GM18511 (cell line): ENCODE measurements at regions not wholly inside any gene's neighbourhood (a gene's known extent, or its start where the extent isn't known, plus 50 kb on each side); places are given as distances from the start of the nearest gene placed in this dataset.
"Not testable (repeated sequence)": the region's sequence is repeated elsewhere in the genome, so short reads cannot be mapped to it uniquely, and the experiment has no call there.

Experiments used
- ATAC-seq: cut with Tn5 transposase; IDR thresholded peaks from one replicate; pipeline ENCODE4 v1.9.1; 2021; ENCODE audit warnings: mild to moderate bottlenecking, moderate library complexity; ENCODE audit not compliant: unreplicated experiment

GRCh38 chr4:137960371-137961050 lies 281.6 kb downstream of the SLC7A11 start:
- no peak for ATAC-seq

DNA sequence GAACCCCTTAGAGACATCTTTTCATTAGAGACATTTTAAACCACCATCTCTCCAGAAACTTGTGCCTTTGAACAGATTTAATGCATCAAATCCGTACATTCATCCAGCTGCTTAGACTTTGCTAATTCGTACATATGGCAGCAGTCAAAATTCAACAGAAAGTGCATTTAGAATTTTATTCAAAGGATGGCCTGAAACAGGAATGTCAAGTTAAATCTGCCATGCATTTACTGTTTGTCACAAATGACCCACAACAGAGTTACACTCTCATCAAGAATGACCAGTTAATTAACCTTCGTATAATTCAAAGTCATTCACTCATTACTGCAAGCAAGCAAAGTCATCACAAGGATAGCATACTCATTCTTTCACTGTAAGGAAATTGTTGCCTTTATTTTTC lies 284.3 kb downstream of the SLC7A11 start:
- no peak for ATAC-seq

DNA sequence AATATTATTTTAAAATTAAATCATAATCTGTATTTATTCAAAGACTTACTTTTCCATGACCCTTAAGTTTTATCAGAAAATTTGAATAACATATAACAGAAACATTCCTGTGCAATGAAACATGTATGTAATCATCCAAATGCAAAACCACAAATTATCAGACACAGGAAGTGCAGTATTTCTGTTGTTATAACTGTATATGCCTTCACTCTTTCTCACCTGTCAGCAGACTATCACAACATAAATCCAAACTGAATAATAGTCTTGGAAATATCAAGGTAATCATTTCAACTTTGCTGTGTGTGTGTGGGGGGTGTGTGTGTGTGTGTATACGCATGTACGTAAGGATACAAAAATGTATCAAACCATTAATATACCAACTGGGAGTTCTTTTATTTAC lies 285.9 kb downstream of the SLC7A11 start:
- no peak for ATAC-seq

DNA sequence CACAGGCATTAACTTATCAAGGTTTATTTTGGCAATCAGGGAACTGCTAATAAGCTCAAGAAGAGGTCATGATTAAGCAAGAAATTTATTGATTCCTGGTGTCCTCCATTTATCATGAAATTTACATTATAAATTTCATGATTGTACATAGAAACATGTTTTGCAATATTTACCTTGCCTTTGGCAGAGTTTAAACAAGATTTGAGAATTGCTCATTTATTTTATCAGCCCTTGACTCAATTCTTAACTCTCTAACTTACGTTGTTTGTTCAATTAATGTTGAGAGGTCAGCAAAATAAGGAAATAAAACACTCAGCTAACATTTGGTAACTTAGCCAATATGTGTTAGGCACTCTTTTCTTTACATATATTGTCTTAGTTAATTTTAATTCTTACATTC lies 286.6 kb downstream of the SLC7A11 start:
- ATAC-seq = no peak

DNA sequence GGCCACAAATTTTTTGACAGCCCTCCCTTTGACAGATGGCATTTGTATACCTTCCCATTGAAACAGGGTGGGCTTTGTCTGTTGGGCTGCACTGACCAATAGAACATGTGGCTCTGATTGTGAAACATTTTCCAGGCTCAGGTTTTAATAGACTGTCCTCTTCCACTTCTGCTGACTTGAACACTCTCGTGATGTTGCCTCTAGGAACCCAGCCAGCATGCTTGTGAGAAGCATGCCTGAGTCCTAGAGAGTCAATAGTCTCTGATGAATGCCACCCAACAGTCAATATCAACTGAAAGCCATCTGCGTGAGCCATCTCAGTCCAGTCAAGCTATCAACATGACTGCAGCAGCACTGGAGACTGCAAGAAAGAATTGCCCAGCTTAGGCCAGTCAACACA lies 290.0 kb downstream of the SLC7A11 start:
- no peak for ATAC-seq

GRCh38 chr4:137950286-137950685 lies 291.9 kb downstream of the SLC7A11 start:
- ATAC-seq = no peak

- ATAC-seq = no peak
Measured at GRCh38 chr4:137949746-137950145, 292.4 kb downstream of the SLC7A11 start.

- no peak for ATAC-seq
Measured at GRCh38 chr4:137946453-137947174, 295.5 kb downstream of the SLC7A11 start.

GRCh38 chr4:137942815-137943214 lies 299.3 kb downstream of the SLC7A11 start:
- ATAC-seq = not testable (repeated sequence)

GRCh38 chr4:137942015-137942515 lies 300.1 kb downstream of the SLC7A11 start:
- ATAC-seq = not testable (repeated sequence)

- ATAC-seq = no peak
Measured at GRCh38 chr4:137934911-137935310, 307.2 kb downstream of the SLC7A11 start.

GRCh38 chr4:137934046-137934445 lies 308.1 kb downstream of the SLC7A11 start:
- no peak for ATAC-seq

DNA sequence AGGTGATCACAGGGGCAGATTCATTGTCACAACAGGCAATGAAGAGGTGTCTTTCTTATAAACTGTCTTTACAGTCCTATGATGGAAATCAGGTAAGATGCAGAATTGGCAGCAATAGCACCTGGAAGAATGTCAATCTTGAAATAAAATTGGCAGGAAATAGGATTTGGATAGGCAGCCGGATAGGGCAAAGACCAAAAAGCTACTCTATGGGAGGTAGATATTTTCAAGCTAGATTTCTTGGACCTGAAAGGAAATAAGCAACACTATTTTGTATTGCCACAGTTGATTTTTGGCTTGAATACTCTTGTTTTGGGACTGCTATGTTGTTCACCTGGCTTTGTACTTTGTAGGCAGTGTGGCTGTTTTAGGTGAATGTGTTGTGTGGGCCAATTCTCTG lies 314.2 kb downstream of the SLC7A11 start:
- ATAC-seq = no peak

DNA sequence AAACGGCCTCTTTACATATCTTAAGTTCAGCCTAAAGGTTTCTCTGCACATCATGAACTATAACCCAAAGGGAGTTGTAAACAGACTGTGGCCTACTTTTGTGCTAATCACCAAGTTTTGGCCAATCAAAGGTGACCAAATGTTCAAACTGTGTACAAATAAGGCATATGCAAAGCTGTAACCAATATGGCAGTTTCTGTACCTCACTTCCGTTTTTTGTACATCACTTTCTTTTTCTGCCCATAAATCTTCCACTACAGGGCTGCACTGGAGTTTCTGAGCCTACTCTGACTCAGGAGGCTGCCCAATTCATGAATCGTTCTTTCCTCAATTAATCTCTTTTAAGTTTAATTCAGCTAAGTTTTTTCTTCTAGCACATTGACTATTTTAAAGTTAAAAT lies 318.7 kb downstream of the SLC7A11 start:
- no peak for ATAC-seq

- no peak for ATAC-seq
Measured at GRCh38 chr4:137922721-137923120, 319.4 kb downstream of the SLC7A11 start.

GRCh38 chr4:137909529-137910309 lies 332.4 kb downstream of the SLC7A11 start:
- ATAC-seq = no peak

DNA sequence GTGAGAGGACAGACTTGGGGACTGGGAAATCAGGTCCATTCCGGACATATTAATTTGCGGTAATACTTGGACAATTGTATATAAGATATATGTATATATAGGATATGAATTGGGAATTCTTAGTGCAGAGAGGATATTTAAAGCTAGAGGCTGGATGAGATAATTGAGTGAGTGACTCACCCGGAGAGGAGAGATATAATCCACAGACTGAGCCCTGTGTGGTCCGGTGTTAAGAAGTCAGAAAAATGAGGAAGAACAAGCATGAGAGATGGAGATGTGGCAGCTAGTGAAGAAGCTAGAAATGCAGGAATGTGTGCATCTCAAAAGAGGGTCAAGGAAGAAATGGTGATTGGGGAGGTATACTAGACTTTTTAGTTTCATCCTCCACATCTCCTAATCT lies 336.2 kb downstream of the SLC7A11 start:
- ATAC-seq = no peak

DNA sequence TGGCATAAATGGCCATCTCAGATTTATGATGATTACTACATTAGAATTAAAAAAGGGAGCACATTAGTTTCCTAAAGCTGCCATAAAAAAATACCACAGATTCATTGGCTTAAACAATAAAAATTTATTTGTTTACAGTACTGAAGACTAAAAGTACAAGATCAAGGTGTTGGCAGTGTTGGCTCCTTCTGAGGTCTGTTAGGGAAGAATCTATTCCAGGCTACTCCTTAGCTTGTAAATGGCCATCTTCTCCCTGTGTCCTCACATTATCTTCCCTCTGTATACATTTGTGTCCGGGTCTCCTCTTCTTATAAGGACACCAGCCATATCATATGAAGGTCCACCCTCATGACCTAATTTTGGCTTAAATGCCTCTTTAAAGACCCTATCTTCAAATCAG lies 341.0 kb downstream of the SLC7A11 start:
- no peak for ATAC-seq

DNA sequence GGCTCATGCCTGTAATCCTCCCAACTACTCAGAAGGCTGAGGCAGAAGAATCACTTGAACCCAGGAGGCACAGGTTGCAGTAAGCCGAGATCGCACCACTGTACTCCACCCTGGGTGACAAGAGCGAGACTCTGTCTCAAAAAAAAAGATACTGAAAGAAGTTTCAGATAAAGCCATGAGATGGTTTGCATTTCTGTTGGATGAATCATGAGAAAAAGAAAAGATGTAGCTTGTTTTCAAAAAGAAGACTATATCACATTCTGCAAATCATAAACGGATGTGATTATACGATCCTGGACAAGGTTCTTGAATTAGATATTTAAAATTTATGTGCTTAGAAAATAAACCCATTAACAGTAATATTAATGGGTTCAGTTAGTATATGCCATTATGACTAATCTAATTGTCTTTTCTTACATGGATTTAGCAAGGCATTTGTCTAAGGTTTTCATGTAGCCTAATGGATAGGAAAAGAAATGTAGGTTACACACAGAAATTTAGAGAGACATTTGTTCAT lies 345.9 kb downstream of the SLC7A11 start:
- no peak for ATAC-seq

DNA sequence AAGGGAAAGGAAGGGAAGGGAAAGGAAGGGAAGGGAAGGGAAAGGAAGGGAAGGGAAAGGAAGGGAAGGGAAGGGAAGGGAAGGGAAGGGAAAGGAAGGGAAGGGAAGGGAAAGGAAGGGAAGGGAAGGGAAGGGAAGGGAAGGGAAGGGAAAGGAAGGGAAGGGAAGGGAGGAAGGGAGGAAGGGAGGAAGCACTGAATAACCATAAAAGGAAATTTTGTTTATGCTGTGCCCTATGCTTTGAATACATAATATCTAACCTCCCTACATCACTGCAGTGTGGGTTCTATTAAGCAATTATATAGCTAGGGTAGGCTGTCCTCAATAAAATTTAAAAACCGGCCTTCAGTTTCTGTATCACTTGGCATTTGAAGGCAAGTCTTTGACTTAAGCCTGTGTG lies 346.6 kb downstream of the SLC7A11 start:
- ATAC-seq = not testable (repeated sequence)

DNA sequence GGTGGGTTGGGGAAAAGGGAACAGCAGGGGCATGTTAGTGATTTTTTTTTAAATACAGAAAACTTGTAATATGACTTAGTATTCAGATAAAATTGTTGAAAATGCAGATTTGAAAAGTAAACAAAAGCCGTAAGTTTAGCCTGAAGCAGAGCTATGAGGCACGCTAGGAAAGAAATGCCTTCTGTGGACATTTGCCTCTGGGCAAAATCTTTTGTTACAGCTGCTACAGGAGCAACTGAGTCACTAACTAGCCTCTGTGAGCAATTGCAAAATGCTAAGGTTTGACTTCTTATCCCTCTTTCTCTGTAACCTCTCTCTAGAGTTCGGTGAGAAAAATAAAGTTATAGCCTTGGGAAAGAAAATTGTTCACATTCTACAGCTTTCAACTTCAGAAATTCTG lies 350.0 kb downstream of the SLC7A11 start:
- ATAC-seq = no peak
